GM03348 (cell line): ENCODE measurements at regions not wholly inside any gene's neighbourhood (a gene's known extent, or its start where the extent isn't known, plus 50 kb on each side); places are given as distances from the start of the nearest gene placed in this dataset.
A peak's percentile ranks its signal among the peaks of the same experiment; 100 is the strongest.
"Not testable (repeated sequence)": the region's sequence is repeated elsewhere in the genome, so short reads cannot be mapped to it uniquely, and the experiment has no call there.

Experiments
- DNase-seq: peaks from one replicate; pipeline ENCODE4 v3.0.0; 2012; ENCODE audit warnings: low spot score

DNA sequence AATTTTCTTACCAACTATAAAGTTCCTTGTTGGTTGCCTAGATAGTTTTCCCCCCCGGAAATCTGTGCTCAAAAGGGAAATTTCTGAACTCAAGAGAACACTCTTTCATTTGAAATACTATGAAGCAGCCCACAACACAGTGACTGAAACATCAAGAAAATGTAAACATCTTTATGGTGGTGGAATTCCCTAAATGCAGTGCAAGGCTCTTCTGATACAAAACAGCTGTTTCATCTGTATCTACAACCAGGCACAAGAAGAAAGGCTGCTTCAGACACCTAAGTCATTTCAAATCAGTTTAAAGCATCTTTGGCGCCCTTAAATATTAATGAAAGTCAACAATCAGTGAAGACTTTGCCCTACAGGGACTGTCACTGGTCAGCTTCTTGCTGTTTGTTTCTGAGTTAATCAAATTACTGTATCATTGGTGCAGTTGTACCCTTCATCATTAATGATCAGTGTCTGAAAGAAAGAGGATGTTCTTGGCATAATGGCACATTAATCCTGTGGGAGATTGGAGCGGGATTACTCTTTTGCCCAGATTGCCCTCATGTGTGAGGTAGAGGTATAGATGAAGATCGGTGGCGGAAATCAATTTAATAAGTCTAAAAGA lies 947.0 kb downstream of the NR2F1-AS1 start:
- DNase-seq, result no peak

- no peak for DNase-seq
These were observed 947.8 kb downstream of the NR2F1-AS1 start for GRCh38 chr5:92633176-92633575.

- DNase-seq, result not testable (repeated sequence)
These were observed 949.8 kb downstream of the NR2F1-AS1 start for GRCh38 chr5:92631237-92631701.

DNA sequence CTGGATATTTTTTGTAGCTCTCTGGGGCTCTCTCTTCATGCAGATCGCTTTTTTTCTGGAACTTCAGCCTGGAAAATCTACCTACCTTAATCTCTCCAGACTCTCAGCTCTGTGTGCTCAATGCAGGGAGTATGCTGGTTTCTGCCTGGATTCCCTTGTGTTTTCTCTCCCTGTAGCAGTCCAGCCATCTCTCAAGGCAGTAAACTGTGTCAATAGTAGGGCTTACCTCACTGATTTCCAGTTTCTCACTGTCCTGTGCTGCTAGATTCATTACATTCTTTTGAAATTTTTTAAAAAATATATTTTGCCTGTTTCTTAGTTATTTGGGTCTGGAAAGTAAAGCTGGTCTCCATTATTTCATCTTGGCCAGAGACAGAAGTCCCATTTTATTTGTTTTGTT lies 951.4 kb downstream of the NR2F1-AS1 start:
- DNase-seq, result no peak

- no peak for DNase-seq
These were observed 952.0 kb downstream of the NR2F1-AS1 start for GRCh38 chr5:92629000-92629399.

DNA sequence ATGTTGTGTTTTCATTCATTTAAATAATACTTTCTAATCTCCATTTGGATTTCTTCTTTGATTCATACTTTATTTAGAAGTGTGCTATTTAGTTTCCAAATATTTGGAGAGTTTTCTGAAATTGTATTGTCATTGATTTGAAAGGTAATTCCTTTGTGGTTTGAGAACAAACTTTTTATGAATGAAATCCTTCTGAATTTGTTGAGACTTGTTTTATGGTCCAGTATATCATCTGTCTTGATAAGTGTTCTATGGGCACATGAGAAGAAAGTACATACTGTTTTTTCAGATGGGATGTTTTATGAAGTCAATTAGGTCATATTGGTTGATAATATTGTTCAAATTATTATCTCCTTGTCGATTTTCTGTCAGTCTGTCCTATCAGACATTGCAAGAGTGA lies 953.8 kb downstream of the NR2F1-AS1 start:
- no peak for DNase-seq

- DNase-seq, result no peak
These were observed 964.9 kb downstream of the NR2F1-AS1 start for GRCh38 chr5:92616085-92616484.

DNA sequence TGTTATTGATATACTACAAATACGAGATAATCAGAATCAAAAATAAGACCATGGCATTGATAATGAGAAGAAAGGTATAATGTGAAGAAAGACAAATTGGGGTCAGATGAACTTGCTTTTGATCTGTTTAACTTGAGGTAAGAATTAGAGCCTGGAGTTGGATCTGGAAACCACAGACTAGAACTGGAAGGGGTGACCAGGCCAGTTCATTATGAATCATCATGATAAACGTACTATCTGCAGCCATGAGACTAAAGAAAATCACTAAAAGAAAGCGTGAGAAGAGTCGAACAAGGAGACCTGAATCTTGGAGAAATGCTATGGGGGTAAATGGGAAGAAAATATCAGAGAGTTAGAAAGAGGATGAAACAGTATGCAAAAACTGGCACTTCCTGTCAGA lies 967.5 kb downstream of the NR2F1-AS1 start:
- DNase-seq, result no peak

DNA sequence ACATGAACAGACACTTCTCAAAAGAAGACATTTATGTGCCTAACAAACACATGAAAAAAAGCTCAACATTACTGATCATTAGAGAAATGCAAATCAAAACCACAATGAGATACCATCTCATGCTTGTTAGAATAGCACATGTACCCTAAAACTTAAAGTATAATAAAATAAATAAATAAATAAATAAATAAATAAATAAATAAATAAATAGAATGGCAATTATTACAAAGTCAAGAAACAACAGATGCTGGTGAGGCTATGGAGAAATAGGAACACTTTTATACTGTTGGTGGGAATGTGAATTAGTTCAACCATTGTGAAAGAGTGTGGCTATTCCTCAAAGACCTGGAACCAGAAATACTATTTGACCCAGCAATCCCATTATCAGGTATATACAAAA lies 970.6 kb downstream of the NR2F1-AS1 start:
- DNase-seq, result not testable (repeated sequence)

GRCh38 chr5:92605591-92605990 lies 975.4 kb downstream of the NR2F1-AS1 start:
- no peak for DNase-seq

DNA sequence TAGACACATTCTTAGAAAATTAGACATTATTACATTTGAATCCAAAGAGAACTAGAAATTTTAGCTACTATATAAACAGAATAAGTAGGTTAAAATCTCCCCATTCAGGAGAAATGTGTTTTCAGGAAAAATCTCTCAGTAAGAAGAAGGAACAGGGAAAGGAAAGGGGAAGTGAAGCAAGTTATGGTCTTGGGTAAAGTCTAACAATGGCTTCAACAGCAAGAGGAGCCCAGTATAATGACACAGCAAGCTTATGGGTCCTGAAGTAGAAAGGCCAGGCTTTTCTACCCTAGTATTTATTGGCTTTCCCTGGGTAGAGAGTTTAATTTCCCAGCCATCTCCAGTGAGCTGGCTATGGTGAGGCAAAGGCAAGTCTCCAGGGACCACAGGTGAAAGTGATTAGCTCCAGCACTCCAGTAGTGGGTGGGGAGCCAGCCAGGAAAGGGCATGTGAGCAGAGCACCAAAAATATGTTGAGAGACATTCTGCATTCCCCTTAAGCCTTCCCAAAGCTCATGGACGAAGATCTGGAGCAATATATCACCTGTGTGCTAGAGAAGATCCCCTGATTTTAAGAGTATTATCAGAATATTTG lies 981.7 kb downstream of the NR2F1-AS1 start:
- peak; percentile 8 for DNase-seq

DNA sequence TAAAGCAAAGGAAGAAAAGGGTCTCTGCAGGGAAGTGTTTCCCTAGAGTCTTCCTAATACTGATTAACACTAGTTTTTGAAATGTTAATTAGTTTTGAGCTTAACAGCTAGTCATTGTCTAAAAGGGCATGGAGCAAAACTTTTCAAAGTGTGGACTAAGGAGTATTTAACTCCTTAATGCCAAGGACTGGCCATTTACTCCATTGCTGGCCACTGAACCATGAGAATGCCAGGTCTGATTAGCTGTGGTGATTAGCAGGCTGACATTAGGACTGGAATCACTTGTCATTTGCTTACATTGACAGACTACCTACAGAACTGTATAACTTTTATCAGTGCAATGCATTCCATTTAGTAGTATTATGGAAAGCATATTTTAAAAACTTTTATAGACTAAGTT lies 987.0 kb downstream of the NR2F1-AS1 start:
- no peak for DNase-seq

DNA sequence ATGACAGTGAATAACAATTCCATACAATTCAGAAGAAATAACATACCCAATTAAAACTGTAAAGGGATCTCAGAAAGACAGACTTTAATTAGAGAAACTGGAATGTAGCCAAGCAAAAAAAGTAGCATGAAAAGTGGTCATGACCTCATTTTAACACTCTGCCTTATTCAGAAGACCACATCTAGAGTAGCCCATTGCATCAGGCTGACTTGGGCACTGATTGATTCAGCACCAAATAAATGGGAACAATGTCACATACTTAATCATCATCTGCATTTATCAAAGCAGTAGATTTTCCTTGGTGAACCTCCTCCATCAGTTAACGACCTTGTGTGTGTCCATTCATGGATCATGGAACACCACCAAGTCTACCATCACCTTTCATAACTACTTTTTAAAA lies 992.1 kb downstream of the NR2F1-AS1 start:
- DNase-seq, result no peak

DNA sequence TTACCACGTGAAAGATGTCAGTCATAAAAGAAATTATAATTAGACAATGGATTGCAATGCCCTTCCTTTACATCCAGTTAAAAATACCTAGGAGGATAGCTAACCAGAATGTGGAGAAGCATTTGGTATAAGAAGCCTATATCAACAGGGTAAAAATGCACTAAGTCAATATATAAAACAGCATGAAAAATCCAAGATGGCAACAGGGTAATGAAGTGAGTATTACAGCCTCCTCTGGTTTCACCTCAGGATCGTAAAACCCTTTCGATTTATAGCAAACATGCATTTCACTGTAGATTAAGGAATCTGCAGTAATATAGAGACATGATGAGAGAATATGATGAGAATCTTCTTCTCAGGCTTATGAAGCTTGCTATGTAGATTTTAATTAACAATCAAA lies 999.3 kb downstream of the NR2F1-AS1 start:
- DNase-seq, result no peak

- DNase-seq, result no peak
These were observed 999.8 kb downstream of the NR2F1-AS1 start for GRCh38 chr5:92581249-92581648.

- no peak for DNase-seq
These were observed 1000.2 kb downstream of the NR2F1-AS1 start for GRCh38 chr5:92580814-92581213.

- no peak for DNase-seq
These were observed 1007.0 kb downstream of the NR2F1-AS1 start for GRCh38 chr5:92574023-92574422.

DNA sequence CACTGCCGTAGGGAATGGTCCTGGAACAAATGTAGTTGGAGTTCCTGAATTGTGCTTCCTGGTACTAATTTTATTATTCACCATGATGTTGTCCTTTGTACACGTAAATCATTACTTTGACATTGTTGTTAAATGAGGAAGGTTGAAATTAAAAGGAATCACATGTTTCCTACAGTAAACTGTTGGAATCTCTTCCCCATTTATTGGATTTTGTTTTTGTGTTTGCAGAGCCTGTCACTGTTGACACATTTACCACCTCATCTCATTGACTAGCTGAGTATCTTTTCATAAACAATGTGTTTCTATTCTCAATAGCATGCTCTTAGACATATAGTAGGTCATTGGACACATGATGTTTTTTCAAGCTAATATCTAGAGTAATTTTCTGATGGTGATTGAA lies 1012.5 kb downstream of the NR2F1-AS1 start:
- DNase-seq, result no peak

- DNase-seq, result no peak
These were observed 1013.1 kb downstream of the NR2F1-AS1 start for GRCh38 chr5:92567831-92568450.

GRCh38 chr5:92566113-92566786 lies 1014.8 kb downstream of the NR2F1-AS1 start:
- DNase-seq, result no peak

- DNase-seq, result no peak
These were observed 1015.3 kb downstream of the NR2F1-AS1 start for GRCh38 chr5:92565673-92566072.

GRCh38 chr5:92562065-92562464 lies 1019.0 kb downstream of the NR2F1-AS1 start:
- no peak for DNase-seq

DNA sequence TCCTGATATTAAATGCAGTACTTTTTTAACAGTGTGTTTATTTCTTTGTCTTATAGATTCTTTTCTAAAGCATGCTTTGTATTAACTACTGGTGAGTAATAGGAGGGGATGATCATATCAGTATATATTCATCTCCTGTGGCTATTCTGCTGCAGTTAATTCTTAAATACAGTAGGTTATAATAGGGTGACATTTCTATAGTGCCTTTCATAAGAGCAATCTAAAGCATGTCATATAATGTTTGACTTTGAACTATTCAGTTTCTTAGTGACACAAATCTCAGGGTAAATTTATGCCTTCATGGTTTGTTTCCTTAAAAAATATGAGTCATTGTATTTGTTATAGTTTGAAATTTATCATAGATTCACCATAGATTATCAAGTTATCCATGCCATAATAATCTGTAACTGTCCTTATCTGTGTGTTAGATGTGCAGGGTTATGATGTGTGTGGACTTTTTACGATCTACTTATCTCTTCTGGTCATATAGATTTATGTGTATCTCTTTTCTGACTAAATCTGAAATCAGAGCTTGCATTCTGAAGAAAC lies 1019.5 kb downstream of the NR2F1-AS1 start:
- no peak for DNase-seq
